ENCODE measurements at regions not wholly inside any gene's neighbourhood (a gene's known extent, or its start where the extent isn't known, plus 50 kb on each side); places are given as distances from the start of the nearest gene placed in this dataset.
"Not testable (repeated sequence)": the region's sequence is repeated elsewhere in the genome, so short reads cannot be mapped to it uniquely, and the experiment has no call there.

- peak; percentile 35 for DNase-seq
Observed at GRCh38 chr1:208475951-208476845, 232.0 kb upstream of the PLXNA2 start.

- DNase-seq = no peak
Observed at GRCh38 chr1:208476846-208477170, 232.6 kb upstream of the PLXNA2 start.

DNA sequence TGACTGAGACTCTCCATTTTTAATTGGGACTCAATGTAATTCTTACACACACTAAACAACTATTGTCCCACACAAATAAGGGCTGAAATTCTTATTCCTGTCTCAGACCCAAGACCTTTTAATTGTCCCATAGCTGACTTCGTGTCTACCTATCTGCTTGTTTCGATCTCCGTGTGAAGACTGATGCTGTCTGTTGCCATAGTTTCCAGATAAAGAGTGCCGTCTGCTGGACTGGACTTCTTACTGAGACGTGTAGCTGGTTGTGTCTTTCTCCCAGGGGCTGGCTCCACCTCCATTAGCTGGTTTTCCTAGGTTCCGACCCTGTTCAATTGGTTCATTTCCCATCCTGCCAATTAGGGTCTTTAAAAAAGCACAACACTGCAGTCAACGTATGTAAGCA lies 235.3 kb upstream of the PLXNA2 start:
- no peak for DNase-seq

DNA sequence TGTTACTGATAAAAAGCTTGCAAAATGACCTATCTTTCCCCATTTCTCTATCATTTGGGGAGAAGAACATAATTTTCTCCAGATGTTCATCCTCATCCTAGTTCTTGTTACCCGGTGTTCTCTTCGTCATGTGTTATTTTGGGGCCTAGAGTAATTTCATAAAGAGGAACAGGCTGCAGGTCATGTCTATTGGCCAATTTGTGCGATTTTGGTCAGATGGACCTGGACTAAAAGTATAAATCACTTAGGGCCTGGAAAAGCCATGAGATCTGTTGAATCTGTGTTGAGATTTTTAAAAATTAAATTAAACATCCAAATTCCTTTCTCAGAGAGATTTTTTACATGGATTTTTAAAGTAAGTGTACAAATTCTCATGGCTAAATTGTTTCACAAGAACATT lies 241.3 kb upstream of the PLXNA2 start:
- DNase-seq = no peak

GRCh38 chr1:208486677-208487076 lies 242.5 kb upstream of the PLXNA2 start:
- no peak for DNase-seq

DNA sequence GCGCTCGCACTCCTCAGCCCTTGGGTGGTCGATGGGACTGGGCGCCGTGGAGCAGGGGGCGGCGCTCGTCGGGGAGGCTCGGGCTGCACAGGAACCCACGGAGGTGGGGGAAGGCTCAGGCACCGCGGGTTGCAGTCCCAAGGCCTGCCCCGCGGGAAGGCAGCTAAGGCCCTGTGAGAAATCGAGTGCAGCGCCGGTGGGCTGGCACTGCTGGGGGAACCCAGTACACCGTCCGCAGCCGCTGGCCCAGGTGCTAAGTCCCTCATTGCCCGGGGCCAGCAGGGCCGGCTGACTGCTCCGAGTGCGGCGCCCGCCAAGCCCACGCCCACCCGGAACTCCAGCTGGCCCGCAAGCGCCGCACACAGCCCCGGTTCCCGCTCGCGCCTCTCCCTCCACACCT lies 244.2 kb upstream of the PLXNA2 start:
- DNase-seq = not testable (repeated sequence)

DNA sequence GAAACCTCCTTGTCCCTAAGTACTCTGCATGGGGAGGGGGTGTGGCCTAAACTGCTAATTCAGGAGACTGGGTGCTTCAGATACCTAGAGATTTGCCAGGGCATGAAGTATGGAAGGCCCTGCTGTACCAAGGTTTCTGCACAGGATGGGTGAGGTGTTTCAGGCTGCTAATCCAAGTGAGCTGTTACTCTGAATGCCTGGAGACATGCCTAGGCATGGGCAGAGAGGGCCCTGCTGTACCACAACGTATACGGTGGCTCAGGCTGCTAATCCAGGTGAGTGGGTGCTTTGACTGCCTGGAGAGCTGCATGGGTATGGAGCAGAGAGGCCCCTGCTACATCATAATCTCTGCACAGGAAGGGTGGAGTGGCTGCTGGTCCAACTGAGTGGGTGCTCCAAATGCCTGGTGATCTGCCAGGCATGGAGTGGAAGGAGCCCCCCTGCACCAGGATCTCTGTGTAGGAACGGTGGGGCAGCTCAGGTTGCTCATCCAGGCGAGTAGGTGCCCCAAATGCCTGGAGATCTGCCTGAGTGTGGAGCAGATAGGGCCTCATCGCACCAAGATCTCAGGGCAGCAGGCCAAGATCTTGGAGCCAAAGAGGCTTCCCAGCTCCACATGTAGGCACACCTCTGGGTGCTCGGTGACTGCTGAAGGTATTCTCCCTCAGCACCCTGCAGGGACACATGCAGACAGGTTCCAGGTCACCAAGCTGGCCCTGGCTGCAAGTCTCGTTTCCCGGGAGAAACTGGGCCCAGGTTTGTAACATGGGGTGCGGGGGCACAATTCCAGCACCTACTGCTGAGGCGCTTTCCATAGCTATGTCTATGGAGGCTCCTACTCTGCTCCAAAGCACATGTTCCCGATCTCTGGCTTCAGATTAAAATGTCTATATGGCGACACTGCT lies 252.5 kb upstream of the PLXNA2 start:
- DNase-seq = no peak

DNA sequence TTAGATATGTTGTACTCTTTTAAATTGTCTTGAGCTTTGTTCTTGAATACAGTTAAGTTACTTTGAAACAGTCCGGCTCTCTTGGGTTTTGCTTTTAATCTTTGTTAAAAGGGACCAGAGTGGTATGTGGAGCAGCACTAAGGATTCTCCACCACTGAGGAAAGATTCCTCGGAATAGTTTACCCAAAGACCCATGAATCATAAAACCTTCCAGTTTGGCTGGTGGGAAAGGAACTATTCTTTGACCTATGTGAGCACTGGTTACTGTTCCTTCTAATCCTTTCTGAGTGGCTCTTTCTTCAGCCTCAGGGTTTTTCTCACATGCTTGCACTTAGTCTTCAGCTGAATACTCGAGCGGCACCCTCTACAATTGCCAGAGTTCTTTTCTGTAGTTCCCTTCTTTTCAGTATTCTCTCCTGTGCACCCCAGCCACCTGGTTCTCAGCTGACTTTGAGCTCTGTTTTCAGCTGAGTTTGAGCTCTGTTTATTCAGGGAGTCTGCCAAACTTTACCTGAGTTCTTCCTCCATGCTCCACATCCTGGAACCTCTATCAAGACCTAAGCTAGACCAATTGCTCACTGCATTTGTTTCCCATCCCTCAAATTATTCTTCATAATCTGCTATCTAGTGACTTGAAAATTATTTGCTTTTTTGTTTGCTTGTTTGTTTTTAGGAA lies 253.8 kb upstream of the PLXNA2 start:
- DNase-seq = no peak

DNA sequence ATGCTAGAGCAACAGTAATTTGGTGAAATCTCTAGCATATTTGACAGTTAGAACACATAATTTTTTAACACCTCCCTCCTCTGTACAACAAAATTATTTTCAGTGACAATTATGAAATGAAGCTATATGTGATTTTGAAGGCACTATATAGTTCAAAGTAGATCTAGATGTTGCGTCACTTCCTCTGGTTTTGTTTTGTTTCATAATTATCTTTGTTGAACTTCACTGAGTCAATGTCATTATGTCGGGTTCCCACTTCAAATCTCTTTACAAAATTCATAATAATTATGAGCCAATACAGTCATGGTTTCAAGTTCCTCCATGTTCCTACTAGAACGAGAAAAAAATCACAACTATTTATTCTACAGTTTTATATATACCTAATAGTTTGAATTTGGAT lies 254.8 kb upstream of the PLXNA2 start:
- DNase-seq = no peak

DNA sequence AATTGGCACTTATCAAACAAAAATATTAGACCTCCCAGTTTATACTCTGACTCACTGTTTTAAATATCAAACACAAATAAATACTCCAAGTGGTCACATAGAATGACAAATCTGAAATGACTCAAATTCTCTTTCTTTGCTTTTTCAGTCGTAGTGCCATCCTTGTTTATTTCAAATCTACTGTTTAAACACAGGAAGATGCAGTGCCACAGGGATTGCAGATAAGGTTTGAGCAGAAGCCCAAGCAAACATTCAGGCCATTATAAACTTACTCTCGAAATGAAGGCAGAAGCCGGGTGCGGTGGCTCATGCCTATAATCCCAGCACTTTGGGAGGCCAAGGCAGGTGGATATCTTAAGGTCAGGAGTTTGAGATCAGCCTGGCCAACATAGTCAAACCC lies 255.4 kb upstream of the PLXNA2 start:
- DNase-seq = no peak

- no peak for DNase-seq
Observed at GRCh38 chr1:208500375-208500774, 256.2 kb upstream of the PLXNA2 start.

DNA sequence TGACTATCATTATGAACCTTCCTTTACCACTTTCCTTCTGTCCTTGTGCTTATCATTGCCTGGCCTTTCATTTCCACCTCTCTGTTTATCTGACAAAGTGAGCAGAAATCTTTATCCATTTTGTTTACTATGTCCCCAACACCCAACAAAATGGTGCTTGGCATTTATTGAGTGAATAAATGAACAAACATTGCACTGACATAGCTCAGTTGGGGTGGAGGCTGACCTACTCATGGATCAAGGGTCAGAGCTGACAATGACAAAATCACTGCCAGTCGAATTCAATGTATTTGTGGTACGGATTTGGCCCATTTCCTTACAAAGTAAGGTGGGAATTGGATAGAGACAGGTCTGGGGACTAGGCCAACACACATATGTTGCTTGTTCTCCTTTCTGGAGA lies 257.4 kb upstream of the PLXNA2 start:
- DNase-seq = no peak

DNA sequence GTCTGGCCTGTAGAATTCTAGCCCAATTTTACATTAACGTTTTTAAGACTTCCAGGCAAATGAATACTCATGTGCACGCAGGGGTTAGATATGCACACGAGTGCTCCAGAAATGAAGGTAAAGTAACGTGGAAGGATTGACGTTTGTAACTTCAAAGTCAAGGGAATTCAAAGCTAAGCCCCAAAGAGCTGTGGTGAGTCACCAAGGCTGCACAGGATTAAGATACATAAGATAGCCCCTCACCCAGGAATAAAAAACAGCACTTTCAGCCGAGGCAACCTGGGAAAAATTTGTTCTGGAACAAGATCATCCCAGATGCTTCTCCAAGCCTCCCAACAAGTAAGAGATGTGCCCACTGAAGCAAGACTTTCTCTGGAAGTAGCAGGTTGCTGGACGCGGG lies 259.6 kb upstream of the PLXNA2 start:
- DNase-seq = no peak

- no peak for DNase-seq
Observed at GRCh38 chr1:208506812-208507211, 262.6 kb upstream of the PLXNA2 start.

DNA sequence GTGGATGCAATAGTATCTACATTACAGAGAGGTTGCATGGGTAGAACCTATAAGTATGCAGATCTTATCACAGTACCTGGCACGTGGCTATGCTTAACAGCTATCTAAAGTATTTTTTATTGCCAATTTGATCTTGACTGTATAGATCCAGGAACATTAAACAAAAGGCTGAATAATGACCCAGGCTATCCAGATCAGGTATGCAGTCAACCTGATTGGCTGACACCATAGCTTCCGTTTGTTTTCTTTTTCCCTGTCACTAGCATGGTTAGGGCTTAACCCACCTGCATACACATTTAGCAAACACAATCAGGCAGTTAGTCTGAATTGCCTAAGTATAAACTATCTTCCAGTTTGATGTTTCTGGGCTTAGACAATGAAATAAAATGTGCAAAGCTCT lies 264.9 kb upstream of the PLXNA2 start:
- DNase-seq = no peak

GRCh38 chr1:208510192-208510952 lies 266.2 kb upstream of the PLXNA2 start:
- no peak for DNase-seq

- no peak for DNase-seq
Observed at GRCh38 chr1:208511242-208511860, 267.2 kb upstream of the PLXNA2 start.

GRCh38 chr1:208513799-208514198 lies 269.6 kb upstream of the PLXNA2 start:
- DNase-seq = no peak

- DNase-seq = no peak
Observed at GRCh38 chr1:208515129-208515528, 270.9 kb upstream of the PLXNA2 start.

GRCh38 chr1:208516780-208517179 lies 272.6 kb upstream of the PLXNA2 start:
- no peak for DNase-seq

DNA sequence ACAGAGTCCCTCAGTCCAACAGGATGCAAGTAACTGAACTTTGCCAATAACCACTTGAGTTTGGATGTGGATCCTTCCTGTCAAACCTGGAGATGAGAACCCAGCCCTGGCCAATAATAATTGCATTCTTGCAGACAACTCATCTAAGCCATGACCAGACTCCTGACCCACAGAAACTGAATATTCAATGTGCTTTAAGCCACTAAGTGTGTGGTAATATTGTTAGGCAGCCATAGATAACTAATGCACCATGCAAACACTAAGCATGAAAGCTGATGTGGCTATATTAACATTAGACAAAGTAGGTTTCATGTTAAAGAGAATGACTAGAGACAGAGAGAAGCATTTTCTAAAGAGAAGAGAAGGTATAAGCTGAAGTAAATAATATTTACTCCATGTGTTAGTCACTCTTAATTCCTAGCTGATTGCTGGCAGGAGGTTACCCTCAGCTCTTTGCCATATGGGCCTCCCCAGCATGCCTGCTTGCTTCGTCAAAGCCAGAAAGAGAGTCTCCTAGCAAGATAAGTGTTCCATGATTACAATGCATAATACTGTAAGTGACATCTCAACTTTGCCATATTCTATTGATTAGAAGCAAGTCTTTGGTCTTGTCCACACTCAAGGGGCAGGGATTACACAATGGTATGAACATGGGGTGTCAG lies 276.4 kb upstream of the PLXNA2 start:
- DNase-seq = no peak

DNA sequence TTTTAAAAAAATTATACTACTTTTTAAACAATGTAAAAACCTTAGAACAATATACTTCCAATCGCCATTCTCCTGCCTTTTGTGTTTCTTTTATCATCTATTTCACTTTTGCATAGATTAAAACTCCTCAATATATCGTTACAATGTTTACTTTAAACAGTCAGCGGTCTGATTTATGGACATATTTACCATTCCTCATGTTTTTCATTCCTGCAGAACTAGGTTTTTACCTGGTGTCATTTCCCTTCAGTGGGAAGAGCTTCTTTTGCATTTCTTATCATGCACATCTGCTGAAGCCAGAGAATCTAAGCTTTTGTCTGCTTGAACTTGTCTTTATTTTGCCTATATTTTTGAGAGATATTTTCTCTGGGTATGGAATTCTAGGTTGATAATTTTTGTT lies 277.4 kb upstream of the PLXNA2 start:
- no peak for DNase-seq
